ENCODE measurements at regions not wholly inside any gene's neighbourhood (a gene's known extent, or its start where the extent isn't known, plus 50 kb on each side); places are given as distances from the start of the nearest gene placed in this dataset.

DNA sequence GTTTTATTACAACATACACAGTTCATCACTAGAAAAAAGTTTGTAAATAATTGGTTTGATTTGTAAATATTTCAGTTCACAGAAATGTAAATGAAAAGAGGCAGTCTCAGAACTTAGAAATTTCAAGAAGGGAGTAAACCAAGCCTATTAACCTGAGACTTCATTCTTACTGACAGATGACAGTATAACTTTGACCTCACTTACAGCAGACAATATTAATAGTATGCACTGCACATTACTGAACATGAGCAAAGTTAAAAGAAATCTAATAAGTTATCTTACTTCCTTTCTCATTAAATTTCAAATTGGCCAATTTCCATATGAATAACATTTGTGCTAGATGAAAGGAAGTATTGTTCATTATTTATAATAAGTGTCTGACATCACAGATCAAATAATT lies 235.8 kb downstream of the SLC6A15 start:
- no peak for DNase-seq (ENCODE audit: low read depth)

DNA sequence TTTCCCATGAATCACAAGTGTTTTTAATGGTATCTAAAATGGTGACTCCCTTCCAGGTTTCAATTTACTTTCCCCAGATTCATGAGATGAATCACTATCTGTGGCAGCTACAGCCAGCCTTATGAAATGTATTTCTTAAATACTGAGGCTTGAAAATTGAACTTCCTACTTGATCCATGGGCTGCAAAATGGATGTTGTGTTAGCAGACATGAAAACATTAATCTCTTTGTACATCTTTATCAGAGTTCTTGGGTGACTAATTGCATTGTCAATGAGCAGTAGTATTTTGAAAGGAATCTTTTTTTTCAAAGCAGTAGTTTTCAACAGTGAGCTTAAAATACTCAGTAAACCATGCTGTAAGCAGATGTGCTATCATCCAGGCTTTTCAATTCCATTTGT lies 250.8 kb downstream of the SLC6A15 start:
- no peak for DNase-seq (ENCODE audit: low read depth)

DNA sequence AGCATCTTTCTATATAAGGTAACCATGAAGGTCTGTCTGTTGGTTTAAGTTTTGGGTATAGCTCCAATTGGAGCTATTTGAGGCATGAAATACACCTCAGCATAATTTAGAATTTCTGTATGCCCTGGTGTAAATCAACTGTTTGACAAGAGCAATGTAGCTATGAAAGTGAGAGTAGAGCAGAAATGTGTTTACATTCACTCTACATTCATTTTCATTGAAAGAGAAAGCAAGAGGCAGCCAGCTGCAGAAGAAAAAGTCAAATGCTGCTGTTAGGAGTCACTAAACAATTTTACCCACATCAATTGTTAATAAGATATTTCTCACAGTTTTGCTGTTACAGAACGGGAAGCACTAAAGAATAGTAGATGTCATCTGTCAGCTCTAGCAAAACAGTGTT lies 252.5 kb downstream of the SLC6A15 start:
- no peak for DNase-seq (ENCODE audit: low read depth)

DNA sequence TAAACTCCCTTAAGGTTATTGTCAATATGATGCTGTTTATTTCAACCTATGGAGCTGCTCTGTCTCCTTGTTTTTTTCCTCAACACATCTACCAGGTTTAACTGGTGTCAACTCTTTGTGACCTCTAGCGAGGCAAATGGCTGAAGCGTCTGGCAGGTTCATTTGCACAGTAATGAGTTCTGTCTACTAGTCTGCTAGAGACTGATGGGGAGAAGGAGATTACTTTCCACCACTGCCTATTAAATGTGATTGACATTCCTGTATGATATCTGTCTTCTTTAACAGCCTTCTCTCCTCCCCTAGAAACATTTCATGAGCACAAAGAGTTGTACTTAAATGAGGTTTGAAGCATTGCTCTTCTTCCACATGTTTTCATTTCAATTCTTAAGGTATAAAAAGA lies 253.7 kb downstream of the SLC6A15 start:
- no peak for DNase-seq (ENCODE audit: low read depth)

DNA sequence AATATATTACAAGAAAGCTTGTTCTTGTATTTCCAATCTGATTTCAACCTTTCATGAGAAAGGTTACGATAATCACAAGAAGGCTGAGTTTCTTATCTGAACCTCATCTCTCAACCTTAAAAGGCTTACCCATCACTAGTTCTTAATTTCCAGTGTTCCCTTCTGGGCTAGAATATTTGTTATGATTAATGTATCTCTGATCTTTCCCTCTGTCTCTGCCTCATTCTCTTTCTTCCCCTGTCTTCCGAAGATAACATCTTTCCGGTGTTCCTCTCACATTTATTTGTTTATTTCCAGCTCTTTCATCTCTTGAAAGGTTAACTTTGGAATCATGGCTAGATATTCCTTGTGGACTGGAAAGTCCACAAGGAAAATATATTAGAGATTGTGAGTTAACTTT lies 255.9 kb downstream of the SLC6A15 start:
- DNase-seq (ENCODE audit: low read depth) = no peak

DNA sequence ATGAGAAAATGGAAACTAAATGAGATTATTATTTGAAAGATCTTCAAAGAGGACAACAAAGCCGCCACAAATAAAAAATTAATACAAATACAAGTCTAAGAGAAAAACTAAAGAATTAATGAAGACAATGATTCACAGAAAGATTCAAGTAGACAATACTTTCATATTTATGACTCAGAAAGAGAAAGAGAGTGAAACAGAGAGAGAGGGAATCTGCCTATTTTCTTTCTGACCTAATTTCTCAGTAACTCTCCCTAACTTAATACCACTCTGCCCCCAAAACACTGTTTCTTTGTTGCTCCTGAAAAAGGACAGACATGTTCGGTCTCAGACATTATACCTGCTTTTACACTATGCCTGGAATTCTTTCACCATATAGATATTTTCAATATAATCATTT lies 259.1 kb downstream of the SLC6A15 start:
- no peak for DNase-seq (ENCODE audit: low read depth)

DNA sequence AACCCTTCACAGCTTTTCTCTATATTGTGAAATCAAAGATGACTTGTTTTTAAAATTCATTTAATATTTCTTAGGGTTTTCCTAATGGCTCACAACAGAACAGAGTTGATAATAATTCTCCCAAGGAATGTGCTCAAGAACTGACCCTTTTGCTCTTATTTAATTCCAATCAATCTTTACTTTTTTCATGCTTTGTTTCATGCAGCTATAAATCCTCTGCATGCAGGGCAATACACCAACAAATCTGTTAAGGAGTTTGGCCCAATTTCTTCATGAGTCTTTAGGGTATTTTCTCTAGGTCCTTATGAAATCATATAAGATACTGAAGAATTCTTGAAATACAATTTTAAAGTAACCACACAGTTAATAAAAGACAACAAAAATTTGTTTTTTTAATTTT lies 264.2 kb downstream of the SLC6A15 start:
- DNase-seq (ENCODE audit: low read depth) = no peak

DNA sequence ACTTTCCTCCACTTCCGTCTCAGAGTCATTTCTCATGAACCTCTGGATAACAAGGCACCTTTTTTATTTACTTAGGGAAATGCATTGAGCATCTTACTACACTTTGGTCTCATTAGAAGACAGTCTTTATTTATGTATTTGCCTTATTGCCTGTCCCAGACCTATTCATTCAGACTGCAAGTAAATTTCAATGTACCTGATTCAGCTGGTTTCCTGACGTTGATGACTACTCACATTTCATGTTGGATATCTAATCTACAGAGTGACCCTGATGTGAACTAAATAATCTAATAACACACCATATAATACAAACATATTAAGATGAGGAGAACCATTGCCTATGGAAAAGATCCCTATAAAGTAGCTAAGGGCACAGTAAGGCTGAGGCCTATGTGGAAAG lies 267.7 kb downstream of the SLC6A15 start:
- no peak for DNase-seq (ENCODE audit: low read depth)

DNA sequence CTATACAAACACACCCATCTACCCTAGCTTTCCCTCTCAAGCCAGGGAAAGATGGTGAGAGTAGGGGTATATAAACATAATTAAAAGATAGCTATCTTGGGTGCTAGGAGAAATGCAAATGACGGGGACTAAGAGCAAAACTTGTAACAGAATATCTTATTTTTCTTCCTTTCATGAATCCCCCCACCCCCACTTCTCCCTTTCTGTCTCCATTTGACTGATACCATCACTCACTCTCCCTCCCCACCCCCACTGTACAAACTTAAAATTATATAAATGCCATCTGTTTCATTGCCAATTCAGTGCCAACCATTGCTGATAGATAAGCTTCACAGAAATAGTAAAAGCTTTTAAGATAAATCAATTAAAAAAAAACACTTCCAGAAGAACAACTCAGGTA lies 268.6 kb downstream of the SLC6A15 start:
- no peak for DNase-seq (ENCODE audit: low read depth)

DNA sequence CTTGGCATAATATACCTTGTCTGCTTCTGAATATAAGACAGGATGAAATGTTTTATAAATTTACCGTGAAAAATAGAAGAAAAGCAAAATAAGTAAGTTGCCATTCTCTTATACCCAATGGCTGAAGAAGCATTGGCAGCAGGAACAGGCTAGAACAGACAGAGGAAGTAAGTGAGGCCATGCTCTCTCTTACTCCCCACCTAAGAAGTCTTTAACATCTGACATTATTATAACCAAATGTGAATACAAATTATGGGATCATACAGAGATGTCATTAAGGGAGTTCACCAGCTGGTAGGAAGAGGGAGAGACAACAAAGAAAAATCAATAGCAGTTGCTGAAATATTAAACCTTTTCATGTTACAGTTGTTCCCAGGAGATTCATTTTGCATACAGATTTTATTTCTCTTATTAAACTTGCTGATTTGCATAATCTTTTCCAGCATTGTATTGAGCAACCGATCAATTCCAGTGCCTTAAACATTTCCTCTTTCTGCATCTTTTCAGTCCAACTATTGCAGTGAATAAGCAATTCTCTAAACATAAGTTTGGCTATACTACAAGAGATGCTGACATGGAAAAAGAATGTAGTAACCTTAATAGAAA lies 270.6 kb downstream of the SLC6A15 start:
- DNase-seq (ENCODE audit: low read depth) = no peak

DNA sequence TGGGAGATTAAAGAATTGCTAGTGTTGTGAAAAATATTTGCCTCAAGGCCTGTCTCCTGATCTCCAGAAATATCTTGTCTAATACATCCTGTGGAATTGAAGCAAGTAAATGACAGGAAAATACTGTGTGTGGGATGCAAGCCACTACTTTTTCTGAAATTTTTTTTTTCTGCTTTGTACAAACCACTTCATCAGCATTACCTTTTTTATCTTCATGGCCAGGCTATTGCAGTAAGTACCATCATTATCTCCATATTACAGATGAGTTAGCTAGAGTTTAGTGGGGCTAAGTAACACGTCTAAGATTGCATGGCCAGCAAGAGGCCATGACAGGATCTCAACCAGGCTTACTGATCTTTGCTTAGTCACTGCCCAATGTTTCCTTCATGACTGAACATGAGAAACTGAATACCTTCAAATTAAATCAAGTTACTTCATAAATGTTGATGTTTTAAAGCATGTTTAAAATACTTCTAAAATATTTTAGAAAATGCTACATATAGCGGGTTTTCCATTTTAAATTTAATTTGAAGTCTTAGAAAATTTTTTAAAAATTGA lies 273.7 kb downstream of the SLC6A15 start:
- no peak for DNase-seq (ENCODE audit: low read depth)

DNA sequence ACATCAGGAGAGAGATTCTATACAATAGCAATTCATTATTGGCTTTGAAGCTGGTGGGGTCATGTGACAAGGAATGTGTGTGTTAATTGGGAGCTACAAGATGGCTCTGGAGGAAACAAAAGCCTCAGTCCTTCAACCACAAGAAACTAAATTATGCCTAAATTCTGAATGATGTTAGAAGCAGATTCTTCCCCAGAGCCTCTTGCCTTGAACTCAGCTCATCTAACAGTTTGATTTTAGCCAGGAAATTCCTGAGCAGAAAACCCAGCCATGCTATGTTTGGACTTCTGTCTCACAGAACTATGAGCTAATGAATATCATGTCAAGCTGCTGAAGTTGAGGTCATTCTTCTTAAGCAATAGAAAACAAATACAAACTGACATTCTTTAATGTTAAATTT lies 274.7 kb downstream of the SLC6A15 start:
- DNase-seq (ENCODE audit: low read depth) = no peak

DNA sequence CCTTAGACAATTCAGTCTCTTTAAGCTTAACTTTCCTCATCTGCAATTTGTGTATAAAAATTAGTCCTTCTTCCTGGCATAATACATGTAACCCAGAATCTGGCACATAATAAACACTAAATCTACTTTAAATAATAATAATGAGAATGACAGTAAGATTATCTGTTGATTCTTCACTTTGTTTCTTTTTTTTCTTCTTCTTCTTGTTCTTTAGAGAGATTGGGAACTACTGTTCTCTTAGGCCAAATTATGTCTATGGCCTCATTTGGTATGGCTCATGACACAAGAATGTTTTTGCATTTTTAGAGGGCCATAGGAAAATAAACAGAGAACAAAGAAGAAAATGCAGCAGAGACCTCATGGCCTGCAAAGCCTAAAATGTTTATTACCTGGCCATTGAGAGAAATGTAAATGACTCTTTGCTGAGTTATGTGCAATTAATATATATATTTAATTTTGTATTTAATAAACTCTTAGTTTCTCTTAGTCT lies 275.8 kb downstream of the SLC6A15 start:
- no peak for DNase-seq (ENCODE audit: low read depth)

DNA sequence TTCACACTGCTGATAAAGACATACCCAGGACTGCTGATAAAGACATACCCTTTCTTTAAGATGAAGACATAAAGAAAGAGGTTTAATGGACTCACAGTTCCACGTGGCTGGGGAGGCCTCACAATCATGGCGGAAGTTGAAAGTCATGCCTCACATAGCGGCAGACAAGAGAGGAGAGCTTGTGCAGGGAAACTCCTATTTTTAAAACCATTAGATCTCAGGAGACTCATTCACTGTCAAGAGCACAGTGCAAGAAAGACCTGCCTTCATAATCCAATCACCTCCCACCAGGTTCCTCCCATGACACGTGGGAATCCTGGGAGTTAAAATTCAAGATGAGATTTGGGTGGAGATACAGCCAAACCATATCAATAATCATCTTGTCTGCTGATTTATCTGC lies 278.1 kb downstream of the SLC6A15 start:
- DNase-seq (ENCODE audit: low read depth) = no peak

DNA sequence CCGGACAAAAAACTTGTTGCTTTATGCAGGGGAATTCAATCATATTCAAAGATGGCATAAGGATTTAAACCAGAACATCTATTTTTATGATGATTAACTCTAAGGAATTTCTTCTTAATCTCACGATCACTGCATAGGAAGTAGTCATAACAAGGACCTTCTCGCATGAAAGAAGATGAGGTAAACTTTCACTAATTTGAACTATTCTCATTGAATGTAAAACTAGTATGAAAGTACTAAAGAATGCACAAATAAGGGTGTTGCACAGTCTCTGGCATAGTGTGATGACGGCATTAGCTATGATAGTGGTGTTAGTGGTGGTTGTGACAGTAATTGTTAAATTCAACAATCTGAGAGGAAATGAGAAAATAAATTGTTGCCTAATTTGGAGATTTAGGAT lies 280.0 kb downstream of the SLC6A15 start:
- no peak for DNase-seq (ENCODE audit: low read depth)

DNA sequence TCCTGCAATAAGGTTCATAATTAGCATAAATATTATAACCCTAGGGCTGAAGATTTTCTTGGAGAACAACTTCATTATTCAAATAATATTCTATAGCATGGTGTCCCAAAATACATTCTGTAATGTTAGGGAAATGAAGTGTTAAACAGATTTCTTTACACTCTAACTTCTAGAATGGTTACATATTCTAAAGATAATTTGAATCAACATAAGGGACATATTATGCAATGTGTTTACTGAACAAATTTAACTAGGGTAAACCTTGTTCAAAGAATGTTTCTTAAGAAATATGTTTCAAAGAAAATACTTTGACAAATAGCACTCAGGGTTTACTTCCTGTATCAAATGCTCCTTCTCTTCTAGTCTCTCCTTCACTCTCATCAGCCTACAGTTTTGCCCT lies 281.6 kb downstream of the SLC6A15 start:
- no peak for DNase-seq (ENCODE audit: low read depth)

DNA sequence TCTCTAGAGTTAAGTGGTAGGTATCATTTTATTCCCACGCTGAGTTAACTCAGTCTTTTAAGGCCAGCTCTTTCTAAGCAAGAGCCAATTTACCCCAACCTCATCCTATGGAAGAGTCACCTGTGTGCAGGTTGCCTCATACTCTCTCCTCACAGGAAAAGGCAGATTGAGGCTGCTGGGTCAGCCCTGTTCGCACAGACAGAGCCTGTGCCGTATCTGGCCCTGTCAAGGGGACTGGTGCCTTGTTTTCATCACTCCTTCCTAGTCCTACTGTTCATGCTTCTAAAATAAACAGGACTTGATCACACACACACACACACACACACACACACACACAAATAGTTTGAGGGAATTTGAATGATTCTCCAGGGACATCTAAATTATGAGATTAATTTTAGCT lies 285.0 kb downstream of the SLC6A15 start:
- DNase-seq (ENCODE audit: low read depth) = no peak

DNA sequence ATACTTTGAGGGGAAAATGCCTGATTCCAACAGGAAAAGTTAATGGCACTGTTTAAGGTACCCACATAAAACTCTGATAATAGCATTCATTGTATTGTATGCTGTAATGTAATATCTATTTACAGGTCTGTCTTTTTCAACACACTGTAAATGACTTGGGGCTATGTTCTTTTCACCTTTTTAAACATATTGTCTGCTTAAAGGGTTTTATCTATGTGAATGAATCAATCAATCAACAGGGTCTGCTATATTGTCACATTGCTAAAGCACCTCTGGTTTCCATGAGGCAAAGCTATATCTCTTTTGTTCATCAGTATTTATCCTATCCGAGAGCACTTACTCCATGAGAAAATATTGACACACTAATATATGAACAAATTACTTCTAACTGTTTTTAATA lies 288.0 kb downstream of the SLC6A15 start:
- DNase-seq (ENCODE audit: low read depth) = no peak

DNA sequence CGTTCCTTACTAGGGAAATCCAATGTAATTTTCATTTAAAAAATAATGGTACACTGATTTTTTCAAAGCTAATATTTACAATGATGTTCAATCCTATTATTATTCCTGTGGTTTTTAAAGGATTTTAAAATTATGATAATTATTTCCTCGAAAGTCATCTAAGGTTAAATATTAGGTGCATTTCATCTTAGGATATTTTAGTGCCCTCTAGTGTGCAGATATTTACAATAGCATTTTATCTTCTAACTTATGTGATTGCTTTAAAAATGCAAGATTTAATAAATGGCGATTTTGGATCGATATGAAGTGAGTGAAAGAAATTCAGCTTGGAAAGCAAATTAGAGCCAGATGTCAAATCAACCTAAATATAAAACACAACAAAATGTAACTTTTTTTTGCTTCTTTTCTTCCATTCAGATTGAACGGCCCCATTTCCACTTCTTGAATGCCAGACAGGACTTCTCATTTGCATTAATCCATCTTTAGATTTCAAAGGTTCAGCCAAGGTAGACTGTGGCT lies 293.5 kb downstream of the SLC6A15 start:
- DNase-seq (ENCODE audit: low read depth) = no peak

DNA sequence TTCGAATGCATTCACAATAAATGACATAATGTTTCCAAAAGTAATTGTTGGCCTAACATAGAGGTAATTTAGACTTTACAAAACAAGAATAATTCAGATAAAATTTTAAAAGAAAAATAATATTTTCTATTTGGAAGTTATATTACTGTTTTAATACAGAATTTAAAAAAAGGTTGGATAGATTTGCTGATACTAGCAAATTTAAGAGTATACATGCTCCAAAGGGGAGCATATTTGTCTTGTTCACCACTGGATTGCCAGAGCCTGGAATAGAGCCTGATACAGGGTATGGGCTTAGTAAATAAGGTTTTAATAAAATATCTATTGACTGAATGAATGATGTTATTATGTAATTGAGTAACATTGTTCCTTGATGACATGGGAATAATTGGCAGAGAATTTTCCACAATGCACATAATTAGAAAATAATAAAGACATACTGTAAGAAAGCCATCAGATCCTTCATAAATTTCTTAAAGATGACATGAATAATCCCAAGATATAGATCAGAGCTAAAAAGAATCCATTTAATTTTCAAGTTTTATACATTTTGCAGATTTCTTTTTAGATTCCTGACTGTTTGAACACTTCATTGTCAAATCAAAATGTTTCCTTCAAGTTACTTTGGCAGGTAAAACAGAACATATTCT lies 305.3 kb downstream of the SLC6A15 start:
- DNase-seq (ENCODE audit: low read depth) = no peak

DNA sequence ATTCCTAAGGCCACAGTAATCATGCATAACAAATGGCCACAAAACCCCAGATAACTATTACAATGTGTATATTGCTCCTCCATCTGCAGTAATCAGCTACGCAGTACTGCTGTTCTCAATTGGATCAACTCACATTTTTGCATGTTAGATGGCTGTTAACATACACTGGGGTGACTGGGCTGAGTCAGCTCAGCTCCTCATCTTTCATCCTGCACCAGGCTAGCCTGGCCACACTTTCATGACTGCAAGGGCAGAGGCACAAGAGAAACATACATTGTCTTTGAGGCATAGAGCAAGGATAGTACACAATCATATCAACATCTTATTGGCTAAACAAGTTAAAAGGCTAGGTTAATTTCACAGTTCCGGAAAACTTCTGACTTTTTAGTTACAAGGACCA lies 306.6 kb downstream of the SLC6A15 start:
- DNase-seq (ENCODE audit: low read depth) = no peak

DNA sequence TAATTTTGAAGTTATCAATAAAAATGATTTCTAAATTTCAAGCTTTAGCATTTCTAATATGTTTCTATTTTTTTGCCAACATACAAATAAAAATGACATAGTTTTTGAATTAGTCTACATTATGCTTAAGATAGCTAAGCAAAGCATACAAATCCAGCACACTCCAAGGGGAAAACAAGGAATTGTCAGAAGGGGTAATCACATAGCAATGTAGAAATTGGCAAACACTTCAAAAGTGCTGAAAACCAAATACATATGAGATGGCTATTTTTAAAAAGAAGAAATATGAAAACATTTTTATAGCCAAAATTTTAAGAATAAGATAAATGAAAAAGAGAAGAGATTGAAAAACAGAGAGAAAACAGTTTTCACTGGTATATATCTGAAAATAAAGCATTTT lies 308.0 kb downstream of the SLC6A15 start:
- no peak for DNase-seq (ENCODE audit: low read depth)

DNA sequence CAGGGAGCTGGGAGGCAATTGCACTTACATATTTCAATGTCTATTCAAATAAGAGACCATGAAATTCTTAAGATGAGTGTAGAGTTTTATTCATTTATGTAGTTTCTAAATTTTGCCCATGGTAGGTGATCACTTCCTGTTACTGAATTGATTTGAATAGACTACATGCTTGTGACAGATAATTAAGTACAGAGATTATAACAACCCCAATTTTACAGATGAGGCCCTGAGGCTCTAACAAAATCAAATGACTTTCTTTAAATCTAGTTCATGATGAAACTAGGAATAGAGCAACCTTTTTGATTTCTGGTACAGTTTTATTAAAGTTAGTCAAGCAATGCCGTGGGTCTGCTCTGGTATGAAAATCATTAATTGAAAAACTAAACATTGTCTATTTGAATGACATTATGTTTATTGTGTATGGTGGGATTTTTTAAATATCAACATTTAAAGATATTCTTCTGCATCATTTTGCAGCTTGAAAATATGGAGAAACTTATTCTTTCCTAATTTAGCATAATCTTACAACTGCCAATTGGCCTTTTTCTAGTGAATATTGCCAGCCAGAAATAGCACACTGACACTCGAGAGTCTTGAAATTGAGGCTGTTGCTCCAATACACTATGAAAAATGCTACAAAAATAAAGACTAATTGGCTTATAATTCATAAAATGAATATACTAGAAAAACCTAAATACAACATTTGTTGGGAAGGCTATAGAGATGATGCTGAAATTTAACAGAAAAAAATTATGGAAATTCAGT lies 308.9 kb downstream of the SLC6A15 start:
- DNase-seq (ENCODE audit: low read depth) = no peak

Measured in activated T-cell treated with anti-CD3 and anti-CD28 coated beads for 48 hours (primary cell).